CD4-positive, alpha-beta T cell (primary cell): ENCODE measurements at regions not wholly inside any gene's neighbourhood (a gene's known extent, or its start where the extent isn't known, plus 50 kb on each side); places are given as distances from the start of the nearest gene placed in this dataset.

Experiments
- ATAC-seq: fragments of 200-7000 bp; cut with Tn5 transposase; one replicate; pipeline ENCODE4 v1.10.0; 2022; ENCODE audit warnings: mild to moderate bottlenecking; ENCODE audit not compliant: poor library complexity
- CTCF ChIA-PET: fragments of 350-600 bp; sonication (Branson Sonifier 250); formaldehyde crosslinking; loops from one replicate; lab custom pipeline; 2021; ENCODE audit warnings: antibody characterized with exemption, inconsistent platforms; lab: Charles Lee
- POLR2A ChIA-PET: fragments of 350-600 bp; sonication (Branson Sonifier 250); formaldehyde crosslinking; loops from one replicate; lab custom pipeline; 2021; ENCODE audit warnings: antibody characterized with exemption, inconsistent platforms; lab: Charles Lee
- DNase-seq, 14 experiments: peaks; one replicate each; pipeline ENCODE4 v3.0.0-alpha.2; 2013 to 2020; ENCODE audit warnings: mixed read lengths in 2 of 14
- H3K27ac ChIP-seq, 2 donors: one replicate each; pipeline versions ENCODE4 v1.5.1 to v1.7.0; 2013; ENCODE audit warnings: low read length in 2 of 2, low read depth in 1 of 2, mild to moderate bottlenecking in 1 of 2
- H3K27me3 ChIP-seq, 2 experiments: 1 replicate in 1 of 2; 2 replicates in 1 of 2; pipeline versions ENCODE4 v1.6.1 to v1.7.0; 2013; ENCODE audit warnings: low read length in 2 of 2, control low read depth in 1 of 2, mild to moderate bottlenecking in 1 of 2, moderate library complexity in 1 of 2; ENCODE audit not compliant: insufficient read depth in 2 of 2, control insufficient read depth in 1 of 2
- H3K36me3 ChIP-seq: one replicate; pipeline ENCODE4 v1.6.1; 2013; ENCODE audit warnings: low read length, control low read depth; ENCODE audit not compliant: insufficient read depth
- H3K4me1 ChIP-seq: one replicate; pipeline ENCODE4 v1.6.1; 2013; ENCODE audit warnings: low read length, control low read depth; ENCODE audit not compliant: insufficient read depth
- H3K4me3 ChIP-seq: one replicate; pipeline ENCODE4 v1.5.1; 2013; ENCODE audit warnings: mild to moderate bottlenecking, low read length, moderate library complexity
- H3K9me3 ChIP-seq, 2 experiments: 1 replicate in 1 of 2; 2 replicates in 1 of 2; pipeline versions ENCODE4 v1.6.1 to v1.7.0; 2013; ENCODE audit warnings: low read length in 2 of 2, mild to moderate bottlenecking in 2 of 2, control low read depth in 1 of 2, moderate library complexity in 1 of 2; ENCODE audit not compliant: control insufficient read depth in 1 of 2, insufficient read depth in 1 of 2
- H3K27ac Mint-ChIP-seq: one replicate; pipeline ENCODE4 v1.8.0; 2020; ENCODE audit warnings: mixed read lengths
- H3K27me3 Mint-ChIP-seq: one replicate; pipeline ENCODE4 v1.8.0; 2021; ENCODE audit warnings: mixed read lengths
- H3K36me3 Mint-ChIP-seq: one replicate; pipeline ENCODE4 v1.8.0; 2021; ENCODE audit warnings: low read depth, mixed read lengths
- H3K4me1 Mint-ChIP-seq: one replicate; pipeline ENCODE4 v1.8.0; 2021; ENCODE audit warnings: low read depth, mixed read lengths
- H3K4me3 Mint-ChIP-seq: one replicate; pipeline ENCODE4 v1.8.0; 2020; ENCODE audit warnings: mild to moderate bottlenecking, mixed read lengths
- H3K9me3 Mint-ChIP-seq: one replicate; pipeline ENCODE4 v1.8.0; 2020; ENCODE audit warnings: mixed read lengths
- CTCF ChIP-seq: fragments of 200-600 bp; IDR thresholded peaks from one replicate; pipeline ENCODE4 v1.8.0; 2022; ENCODE audit warnings: antibody characterized with exemption, mild to moderate bottlenecking
- intact Hi-C, 2 experiments: fragments of 100-400 bp; cut with DNase I in 1 of 2; cut with micrococcal nuclease in 1 of 2; formaldehyde crosslinking; loops; one replicate each; pipeline versions ENCODE4 v1.15.1 to v1.9.0; 2023 to 2025; cut with DNase I, micrococcal nuclease

GRCh38 chr4:184575306-184575705, 73.9 kb downstream of the CASP3 start:
- peak; percentile 20 for TF ChIP-seq CTCF
- ATAC-seq: peak; percentile 64
- Mint-ChIP-seq H3K9me3 (peaks cover 7% of the 10 kb centered on the region), H3K4me1 (peaks cover 15% of the 10 kb centered on the region), H3K36me3 (no peaks in the 10 kb centered on the region), H3K27me3 (no peaks in the 10 kb centered on the region), H3K4me3 (no peak overlapping the region), H3K27ac (peak overlapping the region; percentile 14)
- intact Hi-C loops: no loop called here
- H3K27ac ChIP-seq: no peak overlapping the region
- H3K4me1 ChIP-seq: no peaks in the 10 kb centered on the region
- H3K4me3 ChIP-seq: no peak overlapping the region
- peaks cover 0 to 2% of the 10 kb centered on the region in 2 experiments for H3K9me3 ChIP-seq
- DNase-seq: peak in 1 of 14 experiments; percentile 7
- CTCF ChIA-PET: no interaction called here
- POLR2A ChIA-PET: no interaction called here
- H3K36me3 ChIP-seq: no peaks in the 10 kb centered on the region
- no peaks in the 10 kb centered on the region for H3K27me3 ChIP-seq

DNA sequence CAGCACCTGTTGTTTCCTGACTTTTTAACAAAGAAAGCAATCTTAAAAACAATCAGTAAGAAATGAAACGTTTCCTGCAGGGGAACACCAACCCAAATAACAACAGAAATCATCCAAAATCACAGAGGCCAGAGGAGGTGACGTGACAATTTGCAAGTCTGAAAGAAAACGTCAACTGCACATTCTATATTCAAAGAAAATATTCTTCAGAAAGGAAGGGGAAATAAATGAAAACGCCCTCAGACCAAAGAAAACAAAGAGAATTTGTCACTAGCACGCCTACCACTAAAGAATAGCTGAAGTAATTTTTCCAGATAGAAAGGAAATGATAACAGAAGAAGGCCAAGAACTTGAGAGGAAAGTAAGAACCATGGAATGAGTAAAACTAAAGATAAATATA, 74.4 kb downstream of the CASP3 start:
- Histone ChIP-seq H3K27me3 (no peaks in the 10 kb centered on the region), H3K27ac (no peak overlapping the region), H3K4me3 (no peak overlapping the region), H3K9me3 (no peaks in the 10 kb centered on the region), H3K36me3 (no peaks in the 10 kb centered on the region), H3K4me1 (no peaks in the 10 kb centered on the region)
- peaks cover 15% of the 10 kb centered on the region for H3K4me1 Mint-ChIP-seq
- no peak overlapping the region for H3K4me3 Mint-ChIP-seq
- ChIA-PET CTCF (no interaction called here), POLR2A (no interaction called here)
- intact Hi-C loops: no loop called here
- peaks cover 7% of the 10 kb centered on the region for H3K9me3 Mint-ChIP-seq
- TF ChIP-seq CTCF: no peak
- H3K36me3 Mint-ChIP-seq: no peaks in the 10 kb centered on the region
- H3K27ac Mint-ChIP-seq: peak overlapping the region; percentile 14
- ATAC-seq: peak; percentile 44
- H3K27me3 Mint-ChIP-seq: no peaks in the 10 kb centered on the region
- DNase-seq: peak in 1 of 14 experiments; percentile 5

- intact Hi-C loops: no loop called here
- Histone ChIP-seq H3K36me3 (no peaks in the 10 kb centered on the region), H3K27ac (no peak overlapping the region), H3K9me3 (no peaks in the 10 kb centered on the region), H3K4me1 (no peaks in the 10 kb centered on the region), H3K27me3 (no peaks in the 10 kb centered on the region), H3K4me3 (no peak overlapping the region)
- peaks cover 15% of the 10 kb centered on the region for H3K4me1 Mint-ChIP-seq
- POLR2A ChIA-PET: interaction anchor here (0.7 to 1.1 kb wide), 2 partner anchors 10 to 68 kb away, joined by 3 read pairs; no protein-coding TSS in a partner anchor
- ATAC-seq (no peak), DNase-seq (no peak)
- H3K4me3 Mint-ChIP-seq: no peak overlapping the region
- no peaks in the 10 kb centered on the region for H3K27me3 Mint-ChIP-seq
- no peak for TF ChIP-seq CTCF
- H3K36me3 Mint-ChIP-seq: no peaks in the 10 kb centered on the region
- CTCF ChIA-PET: interaction anchor here (0.6 to 0.7 kb wide), 2 partner anchors 13 to 1983 kb away, joined by 3 read pairs; no protein-coding TSS in a partner anchor
- H3K9me3 Mint-ChIP-seq: peaks cover 4% of the 10 kb centered on the region
- no peak overlapping the region for H3K27ac Mint-ChIP-seq
These were observed 75.5 kb downstream of the CASP3 start for GRCh38 chr4:184573701-184574100.
